ENCODE measurements at regions not wholly inside any gene's neighbourhood (a gene's known extent, or its start where the extent isn't known, plus 50 kb on each side); places are given as distances from the start of the nearest gene placed in this dataset.

DNA sequence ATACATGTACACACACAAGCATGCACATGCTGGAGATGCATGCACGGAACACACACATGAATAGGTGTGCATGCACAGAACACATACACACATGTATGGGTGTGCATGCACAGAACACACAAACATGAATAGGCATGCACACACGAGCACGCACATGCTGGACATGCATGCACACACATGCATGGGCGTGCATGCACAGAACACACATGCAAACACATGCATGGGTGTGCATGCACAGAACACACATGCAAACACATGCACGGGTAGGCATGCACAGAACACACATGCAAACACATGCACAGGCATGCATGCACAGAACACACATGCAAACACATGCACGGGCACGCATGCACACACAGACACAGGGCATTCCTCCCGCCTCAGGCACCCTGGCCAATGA lies 382.3 kb downstream of the IRX2 start:
- TF ChIP-seq CTCF (IDR thresholded peaks at IDR 0.05) (no peak), EZH2 (IDR thresholded peaks at IDR 0.05) (no peak), EZH2phosphoT487 (IDR thresholded peaks at IDR 0.05) (no peak)

All from neural progenitor cell (in vitro differentiated cells).